HEK293 (cell line): ENCODE measurements at regions not wholly inside any gene's neighbourhood (a gene's known extent, or its start where the extent isn't known, plus 50 kb on each side); places are given as distances from the start of the nearest gene placed in this dataset.

Experiments used
- CTCF ChIA-PET: fragments of 350-600 bp; formaldehyde crosslinking; extraction: SDS; loops from one replicate; lab custom pipeline; 2021; ENCODE audit warnings: antibody characterized with exemption; lab: Yijun Ruan, JAX
- POLR2A ChIA-PET: fragments of 300-600 bp; formaldehyde crosslinking; extraction: SDS; loops from one replicate; lab custom pipeline; 2020; ENCODE audit warnings: antibody characterized with exemption, inconsistent platforms; lab: Yijun Ruan, JAX
- H3K27ac ChIP-seq: fragments of 200-500 bp; sonication (Bioruptor generic); 2 replicates; pipeline ENCODE4 v1.5.1; 2014; ENCODE audit warnings: low read depth, low read length, control low read depth, inconsistent platforms; ENCODE audit errors: extremely low read depth
- H3K36me3 ChIP-seq, 2 experiments: fragments of 200-500 bp in 1 of 2; sonication (Bioruptor generic) in 1 of 2; 1 replicate in 1 of 2; 2 replicates in 1 of 2; pipeline ENCODE4 v1.5.1; 2014 to 2017; ENCODE audit warnings: inconsistent platforms in 2 of 2, low read length in 2 of 2; ENCODE audit not compliant: control insufficient read depth in 2 of 2, insufficient read depth in 1 of 2
- H3K4me1 ChIP-seq: fragments of 200-500 bp; sonication (Bioruptor generic); 2 replicates; pipeline ENCODE4 v1.5.1; 2014; ENCODE audit warnings: mild to moderate bottlenecking, low read length, inconsistent platforms; ENCODE audit not compliant: control insufficient read depth, insufficient read depth
- H3K4me3 ChIP-seq: 2 replicates; pipeline ENCODE4 v1.5.1; 2011; ENCODE audit warnings: low read depth, mild to moderate bottlenecking, control low read depth, low read length, moderate library complexity
- H3K9me3 ChIP-seq: fragments of 200-500 bp; sonication (Bioruptor generic); 2 replicates; pipeline ENCODE4 v1.5.1; 2014; ENCODE audit warnings: low read depth, low read length, inconsistent platforms; ENCODE audit not compliant: control insufficient read depth, insufficient read depth
- EGR2 ChIP-seq: fragments of 450-650 bp; formaldehyde crosslinking; IDR thresholded peaks from 2 replicates; pipeline ENCODE4 v1.5.1; 2016; ENCODE audit warnings: low read depth, missing biosample characterization, missing genetic modification characterization
- GFI1B ChIP-seq: fragments of 450-650 bp; formaldehyde crosslinking; IDR thresholded peaks from 2 replicates; pipeline ENCODE4 v1.5.1; 2016; ENCODE audit warnings: missing biosample characterization, missing genetic modification characterization
- HIC1 ChIP-seq: fragments of 450-650 bp; formaldehyde crosslinking; IDR thresholded peaks from 2 replicates; pipeline ENCODE4 v1.5.1; 2016; ENCODE audit warnings: missing biosample characterization, missing genetic modification characterization
- HOXD13 ChIP-seq: sonication (generic); formaldehyde crosslinking; IDR thresholded peaks from 2 replicates; pipeline ENCODE4 v1.8.0; 2022; ENCODE audit warnings: missing genetic modification reagents, borderline replicate concordance
- INSM2 ChIP-seq: fragments of 450-650 bp; formaldehyde crosslinking; IDR thresholded peaks from 2 replicates; pipeline ENCODE4 v1.5.1; 2016; ENCODE audit warnings: missing biosample characterization, missing genetic modification characterization
- PRDM4 ChIP-seq: fragments of 450-650 bp; formaldehyde crosslinking; IDR thresholded peaks from 2 replicates; pipeline ENCODE4 v1.5.1; 2017; ENCODE audit warnings: missing biosample characterization, missing genetic modification characterization
- REPIN1 ChIP-seq: fragments of 450-650 bp; formaldehyde crosslinking; IDR thresholded peaks from 2 replicates; pipeline ENCODE4 v1.5.1; 2017; ENCODE audit warnings: missing biosample characterization, missing genetic modification characterization, low read depth
- REST ChIP-seq: fragments of 450-650 bp; formaldehyde crosslinking; IDR thresholded peaks from 2 replicates; pipeline ENCODE4 v1.5.1; 2016; ENCODE audit warnings: missing biosample characterization, missing genetic modification characterization
- ZBTB1 ChIP-seq: fragments of 450-650 bp; formaldehyde crosslinking; IDR thresholded peaks from 2 replicates; pipeline ENCODE4 v1.5.1; 2016; ENCODE audit warnings: missing biosample characterization, missing genetic modification characterization
- ZEB2 ChIP-seq: fragments of 450-650 bp; formaldehyde crosslinking; IDR thresholded peaks from 2 replicates; pipeline ENCODE4 v1.5.1; 2016; ENCODE audit warnings: missing biosample characterization, missing genetic modification characterization
- ZNF121 ChIP-seq: fragments of 450-650 bp; formaldehyde crosslinking; IDR thresholded peaks from 2 replicates; pipeline ENCODE4 v1.5.1; 2016; ENCODE audit warnings: missing biosample characterization, missing genetic modification characterization
- ZNF174 ChIP-seq: fragments of 450-650 bp; formaldehyde crosslinking; IDR thresholded peaks from 2 replicates; pipeline ENCODE4 v1.5.0; 2017; ENCODE audit warnings: missing biosample characterization, mild to moderate bottlenecking, missing genetic modification characterization
- ZNF175 ChIP-seq: fragments of 450-650 bp; formaldehyde crosslinking; IDR thresholded peaks from 2 replicates; pipeline ENCODE4 v1.5.1; 2016; ENCODE audit warnings: missing biosample characterization, missing genetic modification characterization
- ZNF248 ChIP-seq: fragments of 450-650 bp; formaldehyde crosslinking; IDR thresholded peaks from 2 replicates; pipeline ENCODE4 v1.5.1; 2017; ENCODE audit warnings: missing biosample characterization, missing genetic modification characterization
- ZNF335 ChIP-seq: fragments of 450-650 bp; formaldehyde crosslinking; conservative IDR thresholded peaks from 2 replicates; pipeline ENCODE4 v1.5.1; 2016; ENCODE audit warnings: missing biosample characterization, missing genetic modification characterization
- ZNF354C ChIP-seq: fragments of 450-650 bp; formaldehyde crosslinking; IDR thresholded peaks from 2 replicates; pipeline ENCODE4 v1.5.1; 2016; ENCODE audit warnings: missing biosample characterization, missing genetic modification characterization, low read depth, borderline replicate concordance
- ZNF362 ChIP-seq: fragments of 450-650 bp; formaldehyde crosslinking; IDR thresholded peaks from 2 replicates; pipeline ENCODE4 v1.5.1; 2016; ENCODE audit warnings: missing biosample characterization, missing genetic modification characterization
- ZNF37A ChIP-seq: fragments of 450-650 bp; IDR thresholded peaks from 2 replicates; pipeline ENCODE4 v1.5.1; 2018; ENCODE audit warnings: missing biosample characterization, missing genetic modification characterization
- ZNF394 ChIP-seq: fragments of 450-650 bp; formaldehyde crosslinking; IDR thresholded peaks from 2 replicates; pipeline ENCODE4 v1.5.1; 2016; ENCODE audit warnings: missing biosample characterization, missing genetic modification characterization, mild to moderate bottlenecking, moderate library complexity, borderline replicate concordance
- ZNF48 ChIP-seq: fragments of 450-650 bp; formaldehyde crosslinking; IDR thresholded peaks from 2 replicates; pipeline ENCODE4 v1.5.1; 2016; ENCODE audit warnings: missing biosample characterization, missing genetic modification characterization
- ZNF548 ChIP-seq: fragments of 450-650 bp; formaldehyde crosslinking; IDR thresholded peaks from 2 replicates; pipeline ENCODE4 v1.5.1; 2016; ENCODE audit warnings: missing biosample characterization, missing genetic modification characterization
- ZNF621 ChIP-seq: fragments of 450-650 bp; formaldehyde crosslinking; IDR thresholded peaks from 2 replicates; pipeline ENCODE4 v1.5.1; 2017; ENCODE audit warnings: missing biosample characterization, missing genetic modification characterization
- ZNF658 ChIP-seq: fragments of 450-650 bp; formaldehyde crosslinking; IDR thresholded peaks from 2 replicates; pipeline ENCODE4; 2016; ENCODE audit warnings: missing biosample characterization, missing genetic modification characterization
- ZNF768 ChIP-seq: fragments of 450-650 bp; formaldehyde crosslinking; IDR thresholded peaks from 2 replicates; pipeline ENCODE4 v1.5.1; 2018; ENCODE audit warnings: missing biosample characterization, mild to moderate bottlenecking, missing genetic modification characterization
- ZXDB ChIP-seq: fragments of 450-650 bp; formaldehyde crosslinking; IDR thresholded peaks from 2 replicates; pipeline ENCODE4 v1.5.1; 2016; ENCODE audit warnings: missing biosample characterization, missing genetic modification characterization

- TF ChIP-seq ZEB2 (tag by site-specific recombination) (no peak), ZNF335 (tag by site-specific recombination) (no peak), REST (tag by site-specific recombination) (no peak)
These were observed 308.1 kb upstream of the FZD8 start (continued) for GRCh38 chr10:35950226-35950625.

- CTCF ChIA-PET: no interaction called here
- POLR2A ChIA-PET: no interaction called here
- no peaks in the 10 kb centered on the region for H3K36me3 ChIP-seq
- no peak overlapping the region for H3K27ac ChIP-seq
- no peaks in the 10 kb centered on the region for H3K9me3 ChIP-seq
- no peak overlapping the region for H3K4me3 ChIP-seq
- no peaks in the 10 kb centered on the region for H3K4me1 ChIP-seq
- no peak for TF ChIP-seq EGR2 (tag by site-specific recombination)
- TF ChIP-seq ZXDB: no peak
- TF ChIP-seq ZNF48 (tag by site-specific recombination): no peak
- no peak for TF ChIP-seq PRDM4 (tag by site-specific recombination)
- no peak for TF ChIP-seq ZNF175 (tag by site-specific recombination)
- no peak for TF ChIP-seq ZNF248 (tag by site-specific recombination)
- TF ChIP-seq ZNF621 (tag by site-specific recombination): no peak
- no peak for TF ChIP-seq ZNF335 (tag by site-specific recombination)
These were observed 307.7 kb upstream of the FZD8 start for GRCh38 chr10:35949811-35950211.

GRCh38 chr10:35946556-35946955 lies 304.5 kb upstream of the FZD8 start:
- Histone ChIP-seq H3K27ac (no peak overlapping the region), H3K36me3 (no peaks in the 10 kb centered on the region), H3K4me3 (no peak overlapping the region), H3K4me1 (no peaks in the 10 kb centered on the region), H3K9me3 (no peaks in the 10 kb centered on the region)
- POLR2A ChIA-PET: no interaction called here
- CTCF ChIA-PET: no interaction called here
- no peak for TF ChIP-seq INSM2 (tag by site-specific recombination)
- TF ChIP-seq ZNF121 (tag by site-specific recombination): no peak
- no peak for TF ChIP-seq ZBTB1 (tag by site-specific recombination)
- no peak for TF ChIP-seq ZNF768 (tag by site-specific recombination)
- TF ChIP-seq ZNF394 (tag by site-specific recombination): no peak
- no peak for TF ChIP-seq ZNF362 (tag by site-specific recombination)
- TF ChIP-seq REPIN1 (tag by site-specific recombination): no peak
- TF ChIP-seq ZNF174 (tag by site-specific recombination): no peak
- no peak for TF ChIP-seq ZNF37A (tag by site-specific recombination)
- no peak for TF ChIP-seq ZNF658 (tag by site-specific recombination)
- no peak for TF ChIP-seq HOXD13
- no peak for TF ChIP-seq GFI1B
- no peak for TF ChIP-seq HIC1
- no peak for TF ChIP-seq ZNF354C (tag by site-specific recombination)
- no peak for TF ChIP-seq ZNF548 (tag by site-specific recombination)
